ENCODE measurements at regions not wholly inside any gene's neighbourhood (a gene's known extent, or its start where the extent isn't known, plus 50 kb on each side); places are given as distances from the start of the nearest gene placed in this dataset.

- Histone ChIP-seq H4K8ac (ENCODE audit: extremely low read depth, insufficient read depth, low read length) (no peak overlapping the region), H3K23me2 (ENCODE audit: low read depth, low read length) (no peaks in the 10 kb centered on the region), H3K79me2 (ENCODE audit: control insufficient read depth in 1 of 2, insufficient read depth in 2 of 2, low read length in 2 of 2) (no peaks in the 10 kb centered on the region), H3K14ac (ENCODE audit: insufficient read length) (no peak overlapping the region), H2BK15ac (ENCODE audit: low read length) (no peak overlapping the region), H3K36me3 (ENCODE audit: control insufficient read depth in 2 of 4, insufficient read depth in 4 of 4, low read length in 3 of 4) (no peaks in the 10 kb centered on the region), H3K4me2 (ENCODE audit: insufficient read depth in 1 of 2, low read depth in 2 of 2, low read length in 2 of 2) (no peak overlapping the region), H2AK5ac (ENCODE audit: low read depth, low read length) (no peak overlapping the region), H3K18ac (ENCODE audit: extremely low read depth, low read length) (no peak overlapping the region), H3K4me1 (replicated peaks in 1 of 4; ENCODE audit: control insufficient read depth in 3 of 4, insufficient read depth in 4 of 4, low read length in 3 of 4) (no peaks in the 10 kb centered on the region), H2BK120ac (replicated peaks; ENCODE audit: low read depth, low read length) (no peak overlapping the region), H2BK12ac (ENCODE audit: low read depth, low read length) (no peak overlapping the region), H3K4ac (replicated peaks; ENCODE audit: insufficient read length, low read depth, low read length) (no peak overlapping the region), H3K27ac (ENCODE audit: low read depth, low read length) (no peak overlapping the region), H2BK20ac (ENCODE audit: low read length) (no peak overlapping the region), H3K4me3 (ENCODE audit: extremely low read depth in 1 of 4, insufficient read depth in 2 of 4, low read depth in 3 of 4, low read length in 4 of 4) (no peak overlapping the region), H4K91ac (replicated peaks; ENCODE audit: insufficient read length, low read length) (no peak overlapping the region), H3K79me1 (ENCODE audit: low read depth, low read length) (no peaks in the 10 kb centered on the region), H3K23ac (ENCODE audit: insufficient read length) (no peak overlapping the region), H4K5ac (ENCODE audit: insufficient read length, low read depth, low read length) (no peak overlapping the region), H3K9me3 (ENCODE audit: insufficient read depth in 2 of 2, low read depth in 1 of 2, low read length in 1 of 2) (no peaks in the 10 kb centered on the region), H2AFZ (ENCODE audit: low read length) (no peak overlapping the region), H3K9ac (replicated peaks in 1 of 4; ENCODE audit: extremely low read depth in 1 of 4, low read depth in 3 of 4, low read length in 3 of 4) (no peak overlapping the region), H3K56ac (replicated peaks; ENCODE audit: insufficient read length, low read depth, low read length) (no peak overlapping the region), H3K27me3 (replicated peaks in 1 of 4; ENCODE audit: control insufficient read depth in 3 of 4, extremely low read depth in 1 of 4, insufficient read depth in 3 of 4, low read length in 3 of 4) (no peaks in the 10 kb centered on the region), H2BK5ac (ENCODE audit: low read depth, low read length) (no peak overlapping the region), H4K20me1 (replicated peaks in 1 of 2; ENCODE audit: control insufficient read depth in 1 of 2, insufficient read depth in 2 of 2, low read length in 2 of 2) (no peaks in the 10 kb centered on the region)
- DNase-seq (ENCODE audit: low read depth in 1 of 2, low spot score in 2 of 2): no peak
- POLR2A ChIA-PET (ENCODE audit: partially characterized antibody): no interaction called here
- CTCF ChIA-PET (ENCODE audit: partially characterized antibody): no interaction called here
- WGBS, 2 experiments (ENCODE audit: extremely low coverage in 1 of 2, insufficient coverage in 1 of 2, insufficient read length in 1 of 2, insufficient replicate concordance in 2 of 2, low coverage in 1 of 2, low lambda C conversion rate in 2 of 2, missing lambda C conversion rate in 1 of 2): 85% methylated on average over 5 of the region's 5 CpGs; no CpG with 5 or more reads in 1 of the 2 experiments
- FAIRE-seq: no peak
- TF ChIP-seq KDM5A (IDR thresholded peaks at IDR 0.05; ENCODE audit: low read length) (no peak), RFX5 (IDR thresholded peaks at IDR 0.05; ENCODE audit: borderline replicate concordance, low read depth, low read length) (no peak), SP4 (IDR thresholded peaks at IDR 0.05; ENCODE audit: low read length) (no peak), USF2 (IDR thresholded peaks at IDR 0.05; ENCODE audit: low read length) (no peak), ZNF274 (IDR thresholded peaks at IDR 0.05; ENCODE audit: borderline replicate concordance, extremely low read depth, low read length) (no peak), RAD21 (IDR thresholded peaks at IDR 0.05 in 1 of 2, conservative IDR thresholded peaks at IDR 0.05 in 1 of 2; ENCODE audit: low read depth in 2 of 2, low read length in 2 of 2) (no peak), SIX5 (IDR thresholded peaks at IDR 0.05; ENCODE audit: low read depth, low read length) (no peak), CHD1 (IDR thresholded peaks at IDR 0.05; ENCODE audit: low read depth, low read length) (no peak), FOSL1 (IDR thresholded peaks at IDR 0.05; ENCODE audit: insufficient read depth, low read depth, low read length) (no peak), SIRT6 (IDR thresholded peaks at IDR 0.05; ENCODE audit: low read length) (no peak), SAP30 (IDR thresholded peaks at IDR 0.05; ENCODE audit: insufficient read depth, insufficient replicate concordance, low read length) (no peak), TCF12 (IDR thresholded peaks at IDR 0.05; ENCODE audit: low read depth, low read length) (no peak), SRF (IDR thresholded peaks at IDR 0.05; ENCODE audit: low read depth, low read length) (no peak)
Observed at GRCh38 chr14:54211551-54212308, 185.1 kb upstream of the CDKN3 start.
